GM19324 (cell line): ENCODE measurements at regions not wholly inside any gene's neighbourhood (a gene's known extent, or its start where the extent isn't known, plus 50 kb on each side); places are given as distances from the start of the nearest gene placed in this dataset.
"Not testable (repeated sequence)": the region's sequence is repeated elsewhere in the genome, so short reads cannot be mapped to it uniquely, and the experiment has no call there.

Experiments used
- ATAC-seq: cut with Tn5 transposase; IDR thresholded peaks from one replicate; pipeline ENCODE4 v1.9.1; 2021; ENCODE audit warnings: mild to moderate bottlenecking, moderate library complexity; ENCODE audit not compliant: unreplicated experiment, low FRiP score

GRCh38 chr7:69025249-69025648 lies 573.0 kb upstream of the AUTS2 start:
- ATAC-seq: no peak

- ATAC-seq: no peak
Measured at GRCh38 chr7:69032848-69033247, 565.4 kb upstream of the AUTS2 start.

DNA sequence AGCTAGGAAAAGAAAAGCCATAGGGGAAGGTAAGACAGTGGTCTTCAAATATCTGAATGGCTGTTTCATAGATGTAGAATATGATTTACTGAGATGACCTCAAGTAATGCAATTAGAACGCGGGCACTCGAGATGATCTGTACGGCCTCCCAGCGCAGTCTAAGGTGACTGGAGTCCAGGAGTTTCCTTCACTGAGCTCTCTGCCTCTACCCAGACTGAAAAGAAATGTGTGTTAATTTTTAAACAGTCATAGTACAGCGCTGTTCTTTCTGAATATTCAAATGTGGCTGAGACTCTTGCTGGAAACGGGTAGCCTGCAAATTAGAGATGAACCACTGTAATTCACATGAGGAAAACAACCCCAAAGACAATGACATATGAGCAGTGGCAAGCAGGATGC lies 562.4 kb upstream of the AUTS2 start:
- ATAC-seq: no peak

DNA sequence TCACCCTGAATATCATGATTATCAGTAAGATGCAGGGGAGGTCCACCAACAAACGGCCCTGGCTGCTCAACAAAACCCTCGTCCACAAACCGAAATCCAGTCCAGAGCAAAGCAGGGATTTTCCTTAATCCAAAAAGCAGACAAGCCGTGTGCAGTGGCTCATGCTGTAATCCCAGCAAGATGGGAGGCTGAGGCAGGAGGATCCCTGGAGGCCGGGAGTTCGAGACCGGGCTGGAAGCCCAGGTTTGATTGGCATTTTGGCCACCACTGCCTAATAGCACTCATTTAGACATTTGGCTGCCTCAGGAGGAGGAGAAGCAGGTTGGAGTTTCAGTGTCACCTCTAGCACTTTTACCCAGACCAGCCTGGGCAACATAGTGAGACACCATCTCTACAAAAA lies 562.0 kb upstream of the AUTS2 start:
- no peak for ATAC-seq

DNA sequence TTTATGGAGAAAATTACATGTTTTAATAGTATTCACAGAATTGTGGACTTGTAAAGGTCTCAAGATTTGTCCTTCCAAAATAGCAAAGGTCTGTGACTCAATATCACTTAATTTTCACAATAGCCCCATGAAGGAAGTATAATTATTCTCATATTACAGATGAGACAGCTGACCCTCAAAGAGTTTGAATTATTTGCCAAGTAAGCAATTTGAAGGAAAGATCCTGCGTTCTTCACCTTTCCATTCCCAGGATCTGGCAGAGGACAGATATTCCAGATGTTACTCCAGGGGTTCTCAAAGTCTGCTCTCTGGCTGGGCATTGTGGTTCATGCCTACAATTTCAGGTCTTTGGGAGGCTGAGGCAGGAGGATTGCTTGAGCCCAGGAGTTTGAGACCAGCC lies 559.4 kb upstream of the AUTS2 start:
- no peak for ATAC-seq

DNA sequence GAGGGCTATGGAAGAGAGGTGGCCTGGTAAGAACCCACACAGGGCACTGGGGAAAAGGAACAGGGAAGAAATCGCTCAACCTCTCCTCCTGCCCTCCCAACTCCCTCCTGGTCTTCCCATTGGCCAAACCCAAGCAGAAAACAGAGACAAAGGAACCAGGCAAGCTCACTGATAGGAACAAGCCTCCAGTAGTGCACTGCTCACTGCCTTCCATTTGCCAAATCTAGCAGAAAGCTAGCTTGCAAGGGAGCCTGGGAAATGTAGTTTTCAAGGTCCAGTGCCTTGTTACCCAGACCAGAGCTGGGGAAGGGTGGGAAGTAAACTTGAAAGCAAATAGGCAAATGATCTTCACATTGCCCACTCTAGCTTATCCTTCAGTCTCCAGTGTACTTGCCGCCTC lies 556.1 kb upstream of the AUTS2 start:
- ATAC-seq: no peak

GRCh38 chr7:69047151-69047754 lies 551.0 kb upstream of the AUTS2 start:
- no peak for ATAC-seq

GRCh38 chr7:69049326-69049725 lies 548.9 kb upstream of the AUTS2 start:
- ATAC-seq: no peak

- no peak for ATAC-seq
Measured at GRCh38 chr7:69052447-69052846, 545.8 kb upstream of the AUTS2 start.

DNA sequence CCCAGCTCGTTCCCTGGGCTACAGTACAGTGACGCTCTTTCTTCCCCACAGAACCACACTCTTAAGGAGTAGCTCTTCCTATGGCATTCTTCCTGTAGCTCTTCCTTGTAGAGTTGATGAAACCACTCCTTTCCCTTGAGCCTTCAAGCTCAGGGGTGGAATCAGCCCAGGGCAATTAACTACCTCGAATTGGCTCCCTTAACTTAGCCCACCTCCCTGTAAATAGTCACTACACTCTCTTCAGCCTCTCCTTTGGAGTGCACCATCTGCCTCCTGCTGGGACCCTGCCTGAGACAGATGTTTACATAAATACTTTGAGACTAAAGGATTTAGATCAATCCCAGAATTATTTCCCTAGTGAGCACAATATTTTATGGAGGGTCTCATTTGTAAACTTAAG lies 537.8 kb upstream of the AUTS2 start:
- no peak for ATAC-seq

- ATAC-seq: no peak
Measured at GRCh38 chr7:69062020-69062765, 536.1 kb upstream of the AUTS2 start.

GRCh38 chr7:69067397-69067796 lies 530.9 kb upstream of the AUTS2 start:
- ATAC-seq: no peak

GRCh38 chr7:69070476-69070875 lies 527.8 kb upstream of the AUTS2 start:
- no peak for ATAC-seq

DNA sequence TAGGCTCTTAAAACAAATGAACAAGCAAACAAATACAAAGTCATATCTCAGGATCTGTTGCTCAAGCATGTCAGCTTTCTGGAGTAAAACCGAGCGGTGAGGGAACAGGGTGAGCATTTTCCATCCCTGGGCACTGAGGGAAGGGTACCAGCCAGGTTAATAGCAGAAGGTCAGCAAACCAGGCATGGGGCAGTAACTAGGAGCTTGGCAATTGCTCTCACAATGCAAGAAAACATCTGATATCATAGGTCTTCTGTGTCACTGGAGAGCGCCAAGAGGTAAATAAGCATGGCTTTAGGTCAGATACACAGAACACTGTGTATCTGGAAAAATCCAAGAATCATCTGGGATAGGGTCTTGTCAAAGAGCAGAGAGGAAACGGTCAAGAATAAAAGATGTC lies 521.7 kb upstream of the AUTS2 start:
- ATAC-seq: no peak

- ATAC-seq: no peak
Measured at GRCh38 chr7:69078997-69079769, 519.1 kb upstream of the AUTS2 start.

DNA sequence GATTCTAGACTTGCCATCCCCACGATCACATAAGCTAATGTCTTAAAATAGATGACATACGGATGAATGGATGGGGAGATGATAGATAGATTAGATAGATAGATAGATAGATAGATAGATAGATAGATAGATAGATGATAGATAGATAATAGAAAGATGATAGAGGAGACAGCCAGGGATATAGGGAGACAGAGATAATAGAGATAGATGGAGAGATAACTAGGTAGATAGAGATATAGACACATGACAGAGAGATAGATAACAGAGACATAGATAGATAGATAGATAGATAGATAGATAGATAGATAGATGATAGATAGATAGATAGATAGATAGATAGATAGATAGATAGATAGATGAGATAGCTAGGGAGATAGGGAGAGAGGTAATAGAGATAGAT lies 511.0 kb upstream of the AUTS2 start:
- ATAC-seq: not testable (repeated sequence)

DNA sequence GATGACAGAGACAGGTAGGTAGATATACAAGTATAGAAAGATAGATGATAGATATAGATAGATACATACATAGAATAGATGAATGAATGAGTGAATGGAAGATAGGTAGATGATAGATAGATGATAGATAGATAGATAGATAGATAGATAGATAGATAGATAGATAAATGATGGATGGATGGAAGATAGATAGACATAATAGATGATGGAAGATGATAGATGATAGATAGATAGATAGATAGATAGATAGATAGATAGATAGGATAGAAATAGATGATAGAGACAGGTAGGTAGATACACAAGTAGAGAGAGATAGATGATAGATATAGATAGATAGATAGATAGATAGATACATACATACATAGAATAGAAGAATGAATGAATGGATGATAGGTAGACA lies 510.1 kb upstream of the AUTS2 start:
- no peak for ATAC-seq

GRCh38 chr7:69090936-69091335 lies 507.3 kb upstream of the AUTS2 start:
- ATAC-seq: no peak

DNA sequence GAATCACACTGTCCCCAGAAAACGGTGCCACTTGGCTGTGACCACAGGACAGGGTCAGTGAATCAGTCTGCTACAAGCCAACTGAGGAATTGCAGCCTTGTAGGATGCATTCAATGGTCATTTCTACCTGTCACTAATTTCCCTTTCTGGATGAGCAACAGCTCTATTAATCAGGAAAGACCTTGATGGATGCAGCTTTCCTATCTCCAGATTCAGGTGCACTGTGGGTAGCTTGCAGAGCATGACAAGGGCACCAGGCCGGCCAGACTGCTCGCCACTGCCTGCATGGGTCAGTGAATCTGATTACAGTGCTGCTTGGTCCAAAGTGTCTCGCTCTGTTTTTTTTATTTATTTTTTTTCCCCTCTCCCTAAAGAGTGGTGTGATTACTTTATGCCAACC lies 506.8 kb upstream of the AUTS2 start:
- ATAC-seq: no peak

DNA sequence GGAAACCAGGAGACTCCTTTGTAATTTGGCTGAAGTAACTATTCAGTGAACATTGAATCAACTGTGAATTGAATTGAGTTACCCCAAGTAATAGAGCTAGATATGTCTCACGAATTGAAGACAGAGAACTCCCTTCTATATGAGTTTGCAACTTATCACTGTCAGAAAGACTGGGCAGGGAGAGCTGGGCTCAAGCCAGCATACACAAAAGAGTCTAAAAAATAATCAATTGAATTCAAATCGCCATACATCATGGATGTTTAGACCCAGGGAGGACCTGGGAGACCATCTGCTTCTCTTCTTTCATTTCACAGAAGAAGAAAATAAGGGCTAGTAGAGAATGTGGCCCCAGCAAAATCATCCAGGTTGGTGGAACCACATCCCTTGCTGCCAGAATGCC lies 503.1 kb upstream of the AUTS2 start:
- no peak for ATAC-seq

GRCh38 chr7:69095649-69096048 lies 502.6 kb upstream of the AUTS2 start:
- ATAC-seq: no peak

DNA sequence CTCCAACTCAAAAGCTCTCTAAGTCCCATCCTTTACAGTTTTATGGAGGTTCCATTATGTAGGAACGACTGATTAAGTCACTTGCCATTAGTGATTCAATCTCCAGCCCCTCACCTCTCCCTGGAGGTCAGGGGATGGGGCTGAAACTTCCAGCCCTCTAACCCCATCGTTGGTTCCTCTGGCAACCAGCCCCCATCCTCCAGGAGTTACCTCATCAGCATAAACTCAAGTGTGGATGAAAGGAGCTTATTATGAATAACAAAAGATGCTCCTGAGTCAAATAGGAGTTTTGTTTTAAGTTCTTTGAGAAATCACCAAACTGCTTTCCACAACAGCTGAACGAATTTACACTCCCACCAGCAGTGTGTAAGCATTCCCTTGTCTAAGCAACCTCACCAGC lies 494.3 kb upstream of the AUTS2 start:
- ATAC-seq: no peak
